Amniotic stem cell (primary cell): ENCODE measurements at regions not wholly inside any gene's neighbourhood (a gene's known extent, or its start where the extent isn't known, plus 50 kb on each side); places are given as distances from the start of the nearest gene placed in this dataset.

Experiments
- DNase-seq: peaks from one replicate; lab custom pipeline; 2025; lab: John Stamatoyannopoulos, UW

DNA sequence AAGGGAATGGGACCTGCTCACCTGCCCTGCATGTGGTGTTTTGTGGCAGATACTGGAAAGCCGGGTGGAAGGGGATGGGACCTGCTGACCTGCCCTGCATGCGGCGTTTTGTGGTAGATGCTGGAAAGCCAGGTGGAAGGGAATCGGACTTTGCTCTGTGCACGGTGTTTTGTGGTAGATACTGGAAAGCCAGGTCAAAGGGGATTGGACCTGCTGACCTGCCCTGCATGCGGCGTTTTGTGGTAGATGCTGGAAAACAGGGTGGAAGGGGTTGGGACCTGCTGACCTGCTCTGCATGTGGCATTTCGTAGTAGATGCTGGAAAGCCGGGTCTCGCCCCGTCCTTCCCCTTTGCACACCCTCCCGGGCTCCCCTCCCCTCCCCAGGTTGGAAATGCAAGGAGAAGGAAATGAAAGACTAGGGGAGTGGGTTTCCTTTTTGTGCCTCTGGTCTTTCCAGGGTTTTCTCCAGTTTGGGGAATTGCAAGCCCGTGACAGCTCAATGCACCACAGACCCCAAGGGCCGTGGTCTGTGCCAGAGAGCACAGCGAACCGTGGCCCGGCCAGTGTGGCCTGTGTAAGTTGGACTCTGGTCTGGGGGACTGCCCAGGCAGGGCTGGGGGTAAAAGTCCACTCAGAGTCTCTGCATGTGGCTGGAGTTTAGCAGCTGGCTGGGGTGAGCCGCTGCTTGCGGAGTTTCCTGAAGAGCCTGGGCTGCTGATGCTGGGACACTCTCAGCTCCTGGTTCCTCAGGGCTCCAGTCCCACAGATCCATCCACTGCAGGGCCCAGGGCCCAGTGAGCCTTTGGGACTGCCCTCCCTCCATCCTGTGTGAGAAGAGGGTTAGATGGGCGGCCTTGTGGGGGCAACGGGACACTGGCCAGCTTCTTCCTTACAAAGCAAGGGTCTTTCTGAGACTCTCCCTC lies 105.5 kb downstream of the CRYAA start:
- no peak for DNase-seq

DNA sequence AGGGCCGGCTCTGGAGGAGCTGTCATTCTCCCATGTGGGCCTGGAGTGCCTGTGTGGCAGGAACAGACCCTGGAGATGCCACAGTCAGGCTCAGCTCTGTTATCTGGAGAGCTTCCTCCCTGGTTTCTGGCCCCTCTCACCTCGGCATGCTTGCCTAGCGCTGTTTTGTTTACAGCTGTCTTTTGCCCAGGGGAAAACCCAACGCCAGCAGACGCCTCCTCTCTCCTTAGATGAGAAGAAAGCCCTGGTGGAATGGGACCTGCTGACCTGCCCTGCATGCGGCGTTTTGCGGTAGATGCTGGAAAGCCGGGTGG lies 104.9 kb downstream of the CRYAA start:
- DNase-seq = no peak

DNA sequence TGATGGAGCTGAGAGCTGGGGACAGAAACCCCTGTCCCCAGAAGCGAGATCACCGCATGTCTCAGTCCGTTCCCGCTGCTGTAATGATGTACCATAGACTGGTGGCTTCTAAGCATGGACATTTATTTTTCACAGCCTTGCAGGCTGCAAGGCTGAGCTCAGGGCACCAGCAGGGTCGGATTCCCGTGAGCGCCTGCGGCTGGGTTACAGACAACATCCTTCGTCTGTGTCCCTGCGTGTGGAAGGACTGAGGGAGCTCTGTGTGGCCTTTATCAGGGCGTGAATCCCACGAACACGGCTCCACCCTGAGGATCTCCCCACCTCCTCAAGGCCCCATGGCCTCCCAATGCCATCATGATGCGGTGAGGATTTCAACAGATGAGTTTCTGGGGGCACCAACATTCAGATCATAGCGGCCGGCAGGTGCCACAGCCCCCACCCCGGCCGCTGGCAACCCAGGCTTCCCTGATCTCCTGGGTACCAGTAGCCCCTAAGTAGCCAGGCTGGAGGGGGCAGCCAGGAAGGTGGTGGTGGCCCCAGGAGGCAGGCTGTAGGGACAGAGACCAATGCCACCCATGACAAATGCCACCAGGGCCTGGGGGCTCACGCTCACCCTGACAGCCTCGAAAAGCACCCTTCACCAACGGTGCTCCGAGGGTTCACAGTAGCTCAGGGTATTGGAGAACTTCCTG lies 104.4 kb downstream of the CRYAA start:
- DNase-seq = no peak

DNA sequence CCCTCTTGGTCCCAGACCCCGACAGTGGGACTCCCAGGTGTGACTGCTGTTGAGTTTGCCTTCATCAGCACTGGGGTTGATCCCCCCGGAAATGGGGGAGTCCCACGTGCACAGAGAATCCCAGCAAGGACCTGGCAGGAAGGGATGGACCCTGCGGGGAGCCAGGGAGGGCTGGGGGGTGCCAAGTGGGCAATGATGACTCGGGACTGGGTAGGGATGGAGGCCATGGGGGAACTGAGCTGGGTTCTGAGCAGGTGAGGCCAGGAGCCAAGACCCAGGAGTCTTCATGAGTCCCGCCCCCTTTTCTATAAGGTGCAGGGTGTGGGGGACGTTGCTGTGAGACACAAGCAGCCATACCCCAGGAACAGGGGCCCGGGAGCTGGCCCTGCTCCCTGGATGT lies 103.8 kb downstream of the CRYAA start:
- no peak for DNase-seq

DNA sequence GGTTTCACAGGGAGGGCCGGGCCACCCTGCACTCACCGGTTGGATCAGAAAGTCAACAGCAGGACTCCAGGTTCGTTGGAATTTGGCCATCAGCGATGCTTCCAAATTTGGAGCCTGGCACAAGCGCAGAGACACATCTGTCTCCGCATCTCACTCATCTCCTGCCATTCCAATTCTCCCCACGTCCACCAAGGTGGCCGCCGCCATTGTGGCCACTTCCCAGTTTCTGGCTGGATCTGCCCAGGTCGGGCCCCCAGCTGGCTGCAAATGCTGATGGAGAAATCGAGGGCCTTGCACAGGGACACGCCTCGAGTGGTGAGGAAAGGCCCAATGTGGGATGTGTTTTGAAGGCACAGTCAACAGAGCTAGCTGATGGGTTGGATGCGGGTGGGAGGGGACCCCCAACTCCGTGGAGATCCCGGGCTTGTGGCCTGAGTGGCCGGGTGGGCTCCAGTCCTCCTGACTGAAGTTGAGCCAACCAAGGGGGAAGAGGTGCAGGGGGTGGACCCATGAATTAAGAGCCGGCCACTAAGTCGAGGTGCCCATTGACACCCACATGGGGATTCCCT lies 102.7 kb downstream of the CRYAA start:
- no peak for DNase-seq

DNA sequence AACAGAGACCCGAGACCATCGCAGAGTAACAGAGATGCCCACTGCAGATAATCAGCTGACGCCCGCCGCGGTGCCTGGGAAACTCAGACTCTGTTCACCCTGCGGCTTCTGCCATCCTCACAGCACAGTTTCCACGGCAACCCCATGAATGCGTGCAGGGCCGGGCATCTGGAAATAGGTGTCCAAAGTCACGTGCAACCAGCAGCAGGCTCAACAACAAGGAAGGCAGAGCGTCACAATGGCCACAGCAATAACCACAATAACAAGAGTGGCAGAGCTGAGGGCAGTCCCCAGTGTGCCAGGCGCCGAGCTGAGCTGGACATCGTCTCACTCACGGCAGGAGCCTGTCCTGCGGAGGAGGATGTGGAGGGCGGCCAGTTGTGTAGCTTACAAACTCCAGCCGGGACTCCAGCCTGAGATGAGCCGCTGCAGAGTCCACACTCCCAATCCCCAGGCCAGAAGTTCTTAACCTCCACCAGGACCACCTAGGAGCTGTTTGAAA lies 102.0 kb downstream of the CRYAA start:
- DNase-seq = no peak

DNA sequence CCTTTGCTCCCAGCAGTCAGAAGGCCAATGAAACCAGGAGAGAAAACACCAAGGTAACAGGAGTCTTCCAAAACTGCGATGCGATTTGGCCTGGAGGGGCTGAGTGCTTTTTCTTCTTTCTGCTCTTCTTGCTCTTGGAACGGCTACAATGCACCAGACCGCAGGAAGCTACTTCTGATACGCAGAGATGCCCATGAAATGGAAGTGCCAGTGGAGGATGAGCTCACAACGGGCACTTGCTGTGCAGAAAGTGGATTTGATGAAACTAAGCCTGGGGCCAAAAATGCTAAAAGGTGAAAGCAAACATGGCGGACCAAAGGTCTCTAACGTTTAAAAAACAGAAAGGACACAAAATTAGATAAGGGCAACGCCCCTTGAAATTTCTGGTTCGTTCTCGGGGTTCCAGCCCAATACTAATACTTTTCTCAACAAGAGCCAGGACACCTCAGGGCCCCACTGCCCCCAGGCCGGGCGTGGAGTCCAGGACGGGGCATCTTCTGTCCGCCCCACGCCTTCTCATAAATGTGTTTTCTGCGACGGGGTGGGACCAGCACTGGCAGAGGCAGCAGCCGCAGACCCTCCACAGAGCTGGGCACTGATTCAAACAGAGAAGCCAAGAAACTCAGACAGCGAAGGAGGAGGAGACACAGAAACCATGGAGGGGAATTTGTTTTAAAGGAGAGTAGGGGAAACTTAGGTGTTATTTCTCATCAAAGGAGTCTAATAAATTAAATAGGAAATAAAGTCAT lies 101.3 kb downstream of the CRYAA start:
- DNase-seq = no peak

- DNase-seq = no peak
Observed at GRCh38 chr21:43269440-43269839, 100.6 kb downstream of the CRYAA start.

- no peak for DNase-seq
Observed at GRCh38 chr21:43268804-43269186, 100.0 kb downstream of the CRYAA start.

DNA sequence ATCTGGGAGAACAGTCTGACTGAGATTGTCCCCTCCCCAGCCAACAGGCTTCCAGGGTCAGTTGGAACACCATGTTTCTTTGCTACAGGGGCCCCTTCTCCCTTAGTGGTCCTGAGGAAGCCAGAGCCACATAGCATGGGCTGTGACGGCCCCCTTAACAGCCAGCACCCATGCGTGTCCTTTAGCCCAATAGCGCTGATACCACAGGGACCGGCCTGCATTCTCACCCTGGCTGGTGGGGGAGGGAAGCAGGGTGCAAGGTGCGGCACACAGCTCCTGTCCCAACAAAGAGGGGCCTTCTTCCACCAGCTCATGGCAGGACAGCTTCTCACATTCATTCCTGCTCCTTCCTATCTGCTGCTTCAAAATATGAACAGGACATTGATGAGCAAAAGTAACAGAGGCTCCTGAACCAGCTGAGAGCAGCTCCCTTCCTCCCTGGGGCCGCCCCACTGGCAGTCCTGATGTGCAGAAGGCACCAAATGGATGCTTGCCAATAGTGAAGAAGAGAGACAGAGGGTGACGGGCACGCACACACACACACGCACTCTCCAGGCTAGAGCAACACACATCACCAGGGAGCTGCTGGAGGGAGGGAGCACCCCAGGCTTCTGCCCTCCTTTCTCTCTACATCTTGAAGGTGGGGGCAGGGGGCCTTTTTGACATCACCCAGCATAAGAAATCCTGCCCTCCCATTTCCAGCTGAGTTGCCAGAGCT lies 99.4 kb downstream of the CRYAA start:
- DNase-seq = no peak

DNA sequence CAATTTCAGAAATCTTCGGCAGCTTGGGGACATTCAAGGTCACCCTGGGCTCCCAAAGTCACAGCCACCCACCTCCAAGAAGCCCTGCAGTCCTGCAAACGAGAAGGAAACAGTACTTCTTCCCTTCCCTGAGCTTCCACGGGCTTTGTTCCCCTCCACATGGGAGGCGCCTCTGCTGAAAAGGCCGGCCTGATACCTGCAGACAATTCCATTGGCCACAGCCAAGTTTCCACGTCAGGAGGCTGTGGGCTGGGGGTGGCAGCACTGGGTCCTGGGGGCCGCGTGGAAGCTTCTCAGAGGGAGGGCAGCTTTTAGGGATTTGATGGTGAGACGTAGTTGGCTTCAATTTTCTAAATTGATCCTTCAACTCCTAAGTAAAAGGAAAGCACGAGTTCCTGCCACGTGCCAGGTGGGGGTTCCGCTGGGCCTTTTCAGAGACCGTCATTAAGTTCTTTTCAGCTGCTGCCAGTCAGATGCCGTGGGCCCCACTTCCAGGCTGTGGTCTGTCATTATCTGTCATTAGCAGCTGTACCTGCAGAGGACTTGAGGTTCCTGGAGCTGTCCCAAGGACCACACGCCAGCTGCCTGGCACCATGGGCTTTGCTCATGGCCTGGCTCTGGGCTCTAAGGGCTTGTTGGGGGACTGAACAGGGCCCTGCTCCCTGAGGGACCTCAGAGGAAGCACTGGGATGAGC lies 98.7 kb downstream of the CRYAA start:
- no peak for DNase-seq

GRCh38 chr21:43266534-43266933 lies 97.7 kb downstream of the CRYAA start:
- no peak for DNase-seq

GRCh38 chr21:43262427-43262826 lies 93.6 kb downstream of the CRYAA start:
- no peak for DNase-seq
